Astrocyte of the cerebellum (primary cell): ENCODE measurements at regions not wholly inside any gene's neighbourhood (a gene's known extent, or its start where the extent isn't known, plus 50 kb on each side); places are given as distances from the start of the nearest gene placed in this dataset.

Experiments
- DNase-seq: peaks from one replicate; pipeline ENCODE4 v3.0.0-alpha.2; 2011; ENCODE audit warnings: low read depth
- H3K4me3 ChIP-seq: 2 replicates; pipeline ENCODE4 v1.5.1; 2011; ENCODE audit warnings: mild to moderate bottlenecking, low read depth, low read length, moderate library complexity
- in situ Hi-C: cut with HindIII; loops from 2 replicates; pipeline ENCODE4 v1.10.0; 2017; ENCODE audit warnings: low sequenced_read_pairs
- TF ChIP-seq, protein P1 (sequence below): IDR thresholded peaks from 2 replicates; pipeline ENCODE4 v1.5.1; 2012; ENCODE audit warnings: low read length, low read depth, moderate library complexity, mild to moderate bottlenecking; ENCODE audit errors: missing control alignments

DNA sequence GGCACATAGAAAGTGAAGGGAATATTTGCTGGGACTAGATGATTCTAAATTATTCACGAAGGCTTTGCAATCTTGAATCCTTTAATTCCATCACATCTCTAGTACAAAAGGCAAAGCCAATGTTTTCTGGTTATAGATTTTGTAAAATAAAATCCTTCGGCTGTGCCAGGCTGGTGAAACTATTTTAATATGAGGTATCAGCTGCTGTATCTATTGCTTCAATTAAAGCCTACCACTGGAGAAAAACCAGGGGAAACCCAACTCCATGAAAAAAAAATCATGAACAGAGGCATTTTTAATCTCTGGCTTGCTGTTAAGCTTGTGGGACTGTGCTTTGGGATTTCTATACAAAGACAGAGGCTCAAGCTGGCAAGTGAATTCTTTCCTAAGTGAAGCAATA lies 271.8 kb downstream of the QKI start:
- TF ChIP-seq, protein P1, sequence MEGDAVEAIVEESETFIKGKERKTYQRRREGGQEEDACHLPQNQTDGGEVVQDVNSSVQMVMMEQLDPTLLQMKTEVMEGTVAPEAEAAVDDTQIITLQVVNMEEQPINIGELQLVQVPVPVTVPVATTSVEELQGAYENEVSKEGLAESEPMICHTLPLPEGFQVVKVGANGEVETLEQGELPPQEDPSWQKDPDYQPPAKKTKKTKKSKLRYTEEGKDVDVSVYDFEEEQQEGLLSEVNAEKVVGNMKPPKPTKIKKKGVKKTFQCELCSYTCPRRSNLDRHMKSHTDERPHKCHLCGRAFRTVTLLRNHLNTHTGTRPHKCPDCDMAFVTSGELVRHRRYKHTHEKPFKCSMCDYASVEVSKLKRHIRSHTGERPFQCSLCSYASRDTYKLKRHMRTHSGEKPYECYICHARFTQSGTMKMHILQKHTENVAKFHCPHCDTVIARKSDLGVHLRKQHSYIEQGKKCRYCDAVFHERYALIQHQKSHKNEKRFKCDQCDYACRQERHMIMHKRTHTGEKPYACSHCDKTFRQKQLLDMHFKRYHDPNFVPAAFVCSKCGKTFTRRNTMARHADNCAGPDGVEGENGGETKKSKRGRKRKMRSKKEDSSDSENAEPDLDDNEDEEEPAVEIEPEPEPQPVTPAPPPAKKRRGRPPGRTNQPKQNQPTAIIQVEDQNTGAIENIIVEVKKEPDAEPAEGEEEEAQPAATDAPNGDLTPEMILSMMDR: no peak
- H3K4me3 ChIP-seq: no peak overlapping the region
- DNase-seq: no peak
- in situ Hi-C loops: no loop called here

DNA sequence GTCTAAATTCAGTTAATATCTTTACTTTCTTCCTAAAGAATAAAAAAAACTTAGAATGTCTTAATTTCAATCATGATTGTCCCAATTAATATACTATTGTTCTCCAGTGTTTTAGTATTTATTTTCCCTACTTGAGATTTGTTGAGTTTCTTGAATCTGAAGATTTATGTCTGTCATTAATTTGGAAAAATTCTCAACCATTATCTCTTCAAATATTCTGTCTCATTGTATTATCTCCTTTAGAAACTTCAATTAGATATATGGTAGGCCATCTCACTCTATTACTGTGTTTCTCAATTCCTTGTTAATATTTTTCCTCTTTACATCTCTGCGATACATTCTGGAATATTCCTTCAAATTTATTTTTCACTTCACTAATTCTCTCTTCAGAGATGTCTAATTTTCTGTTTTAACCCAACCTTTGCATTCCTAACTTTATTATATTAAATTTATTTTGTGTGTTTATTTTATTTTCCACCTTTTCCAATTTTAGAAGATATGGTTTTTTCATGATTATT lies 268.6 kb downstream of the QKI start:
- DNase-seq: no peak
- in situ Hi-C loops: no loop called here
- H3K4me3 ChIP-seq: no peak overlapping the region
- TF ChIP-seq, protein P1: no peak

DNA sequence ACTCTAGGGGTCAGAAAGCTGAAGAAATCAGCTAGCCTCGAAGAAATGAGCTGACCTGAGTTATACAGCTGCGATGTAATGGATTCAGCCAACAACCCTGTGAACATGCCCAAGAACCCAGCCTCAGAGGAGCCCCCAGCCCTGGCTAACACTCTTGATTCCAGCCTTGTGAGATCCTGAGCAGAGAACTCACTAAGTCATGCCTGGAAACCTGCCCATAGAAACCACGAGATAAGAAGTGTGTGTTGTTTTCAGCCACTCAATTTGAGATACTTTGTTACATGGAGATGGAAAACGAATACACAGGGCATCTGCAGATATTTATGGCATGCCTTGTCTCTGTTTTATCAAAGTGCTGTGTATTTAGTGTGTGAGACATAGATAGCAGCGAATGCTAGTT lies 265.2 kb downstream of the QKI start:
- in situ Hi-C loops: no loop called here

DNA sequence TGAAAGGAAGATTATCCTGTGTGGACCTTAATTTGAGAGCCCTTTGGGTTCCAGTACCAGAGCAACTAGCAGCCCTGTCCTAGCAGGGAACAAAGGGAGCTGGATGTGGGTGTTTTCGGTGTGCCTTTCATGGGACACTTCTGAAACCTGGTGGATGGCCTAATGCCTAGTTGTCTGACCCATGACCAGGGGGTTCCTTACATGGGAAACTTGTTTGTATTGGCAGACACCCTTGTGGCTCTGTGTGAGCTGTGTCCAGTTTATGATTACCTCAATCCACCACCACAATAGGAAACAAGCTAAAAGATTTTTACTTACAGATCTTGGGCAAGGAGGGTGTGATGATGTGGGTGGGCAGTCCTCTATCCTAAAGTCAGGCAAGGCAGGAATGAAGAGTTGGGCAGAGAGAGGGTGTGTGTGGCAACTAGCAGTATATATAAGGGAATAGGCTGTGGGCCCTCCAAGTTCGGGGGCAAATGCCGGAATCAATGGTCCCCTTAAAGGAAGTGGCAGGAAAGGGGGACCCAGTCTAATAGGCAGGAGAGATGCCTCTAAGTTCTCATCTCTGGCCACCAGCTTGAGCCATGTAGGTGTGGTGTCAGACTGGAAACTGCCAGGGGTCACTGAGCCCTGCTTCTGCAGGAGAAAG lies 264.6 kb downstream of the QKI start:
- H3K4me3 ChIP-seq: no peak overlapping the region
- TF ChIP-seq, protein P1: no peak
- DNase-seq: no peak
- in situ Hi-C loops: no loop called here

More for the DNA sequence above, 265.2 kb downstream of the QKI start:
- no peak overlapping the region for H3K4me3 ChIP-seq
- peak; percentile 8 for DNase-seq
- TF ChIP-seq, protein P1: no peak

DNA sequence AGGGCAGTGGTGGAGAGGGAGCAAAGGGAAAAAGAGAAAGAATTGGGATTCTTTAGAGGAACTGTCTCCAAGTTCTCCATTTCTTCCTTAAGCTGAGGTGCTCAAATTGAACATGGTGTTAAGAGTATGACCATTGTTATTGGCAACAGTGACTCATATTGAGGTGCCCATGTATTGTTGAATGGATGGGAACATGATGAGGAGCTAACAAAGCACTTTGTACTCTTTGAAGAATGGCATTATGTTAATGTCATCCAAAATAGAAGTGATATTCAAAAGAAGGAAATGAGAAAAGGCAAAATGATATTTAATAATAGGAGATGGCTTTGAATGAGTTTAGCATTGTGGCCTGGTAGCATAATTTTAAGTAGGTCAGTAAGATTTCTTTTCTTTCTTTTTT lies 261.1 kb downstream of the QKI start:
- TF ChIP-seq, protein P1: no peak
- no peak overlapping the region for H3K4me3 ChIP-seq
- in situ Hi-C loops: no loop called here
- DNase-seq: no peak

DNA sequence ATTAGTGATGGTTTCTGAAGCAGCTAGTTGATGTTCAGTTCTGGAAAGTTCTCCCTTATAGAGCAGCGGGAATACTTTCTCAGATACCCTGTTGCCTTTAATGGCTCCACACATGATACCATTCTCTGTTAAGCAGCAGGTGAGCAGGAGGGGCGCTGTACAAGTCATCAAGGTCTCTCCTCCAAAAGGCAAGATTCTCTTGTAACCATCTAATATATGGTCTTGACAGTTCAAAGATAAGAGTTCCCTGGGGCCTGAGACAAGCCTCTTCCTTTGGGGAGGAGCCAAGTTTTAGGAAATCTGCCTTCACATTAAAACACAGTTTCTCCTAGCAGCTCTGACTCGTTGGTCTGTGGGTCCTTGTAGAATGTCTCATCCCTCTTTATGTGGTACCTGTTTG lies 258.2 kb downstream of the QKI start:
- TF ChIP-seq, protein P1: no peak
- in situ Hi-C loops: no loop called here
- H3K4me3 ChIP-seq: no peak overlapping the region
- DNase-seq: no peak

DNA sequence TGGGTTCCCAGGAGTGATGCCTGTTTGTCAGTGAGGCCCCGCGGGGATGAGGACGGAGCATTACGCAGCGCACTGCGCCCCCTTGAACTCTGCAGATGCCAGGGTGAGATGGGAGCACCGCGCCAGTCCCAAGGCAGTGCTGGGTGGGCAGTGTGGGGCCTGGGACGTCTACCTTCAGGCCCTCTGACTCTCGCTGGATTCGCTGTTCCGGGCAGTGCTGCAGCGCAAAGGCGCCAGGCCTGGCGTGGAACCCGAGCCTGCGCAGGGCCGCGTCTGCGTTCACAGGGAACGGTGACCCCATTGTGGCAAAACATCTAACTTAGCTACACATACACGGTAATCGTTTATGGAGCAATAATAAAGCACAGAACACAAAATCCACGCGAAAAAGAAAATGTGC lies 257.3 kb downstream of the QKI start:
- in situ Hi-C loops: no loop called here

More for the DNA sequence above, 257.3 kb downstream of the QKI start:
- DNase-seq: no peak
- H3K4me3 ChIP-seq: no peak overlapping the region
- TF ChIP-seq, protein P1: no peak
